ENCODE measurements at regions not wholly inside any gene's neighbourhood (a gene's known extent, or its start where the extent isn't known, plus 50 kb on each side); places are given as distances from the start of the nearest gene placed in this dataset.

DNA sequence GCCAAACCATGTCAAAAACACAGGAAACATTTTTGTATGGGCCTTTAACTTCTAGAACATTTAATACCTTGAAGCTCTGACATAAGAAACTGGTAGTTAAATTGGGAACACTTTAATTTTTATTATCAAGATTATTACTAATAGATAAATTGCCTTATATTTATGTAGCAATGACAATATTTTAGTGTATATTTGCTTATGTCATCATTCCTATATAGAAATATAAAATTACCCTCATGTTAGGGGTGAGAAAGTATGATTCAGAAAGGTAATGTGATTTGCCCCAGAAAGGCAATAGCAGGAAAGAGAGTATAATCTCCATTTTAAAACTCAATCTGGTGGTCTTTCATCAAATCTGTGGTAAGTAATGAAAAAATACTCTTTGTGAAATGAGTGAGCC, 147.4 kb downstream of the IL15 start:
- ATAC-seq (no peak), DNase-seq (no peak)
- Mint-ChIP-seq H3K9me3 (ENCODE audit: insufficient read depth) (peaks cover 5% of the 10 kb centered on the region), H3K27ac (no peak overlapping the region), H3K27me3 (ENCODE audit: low read depth) (no peaks in the 10 kb centered on the region), H3K4me1 (ENCODE audit: low read depth) (no peaks in the 10 kb centered on the region), H3K4me3 (no peak overlapping the region), H3K36me3 (ENCODE audit: low read depth) (no peaks in the 10 kb centered on the region)
- ChIA-PET CTCF (no interaction called here), POLR2A (no interaction called here)

DNA sequence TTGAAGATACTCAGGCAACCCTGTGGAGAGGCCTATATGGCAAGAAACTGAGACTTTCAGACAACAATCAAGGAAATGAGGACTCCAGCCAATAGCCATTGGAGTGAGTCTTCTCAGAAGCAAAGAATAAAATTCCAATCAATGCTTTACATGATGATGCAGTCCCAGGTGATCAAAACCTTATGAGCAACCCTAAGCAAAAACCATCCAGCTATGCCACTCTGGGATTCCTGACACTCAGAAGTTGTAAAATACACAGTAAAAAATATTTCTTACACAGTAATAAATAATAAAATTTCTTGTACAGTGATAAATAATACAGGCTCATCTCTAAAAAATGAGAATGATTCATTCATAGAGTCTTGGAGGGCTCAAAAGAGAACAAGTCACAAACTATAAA, 150.6 kb downstream of the IL15 start:
- H3K4me3 Mint-ChIP-seq = no peak overlapping the region
- POLR2A ChIA-PET = no interaction called here
- H3K9me3 Mint-ChIP-seq (ENCODE audit: insufficient read depth) = no peaks in the 10 kb centered on the region
- DNase-seq = no peak
- no peaks in the 10 kb centered on the region for H3K4me1 Mint-ChIP-seq (ENCODE audit: low read depth)
- no peak for ATAC-seq
- H3K27me3 Mint-ChIP-seq (ENCODE audit: low read depth) = no peaks in the 10 kb centered on the region
- H3K36me3 Mint-ChIP-seq (ENCODE audit: low read depth) = no peaks in the 10 kb centered on the region
- H3K27ac Mint-ChIP-seq = no peak overlapping the region
- CTCF ChIA-PET = no interaction called here

DNA sequence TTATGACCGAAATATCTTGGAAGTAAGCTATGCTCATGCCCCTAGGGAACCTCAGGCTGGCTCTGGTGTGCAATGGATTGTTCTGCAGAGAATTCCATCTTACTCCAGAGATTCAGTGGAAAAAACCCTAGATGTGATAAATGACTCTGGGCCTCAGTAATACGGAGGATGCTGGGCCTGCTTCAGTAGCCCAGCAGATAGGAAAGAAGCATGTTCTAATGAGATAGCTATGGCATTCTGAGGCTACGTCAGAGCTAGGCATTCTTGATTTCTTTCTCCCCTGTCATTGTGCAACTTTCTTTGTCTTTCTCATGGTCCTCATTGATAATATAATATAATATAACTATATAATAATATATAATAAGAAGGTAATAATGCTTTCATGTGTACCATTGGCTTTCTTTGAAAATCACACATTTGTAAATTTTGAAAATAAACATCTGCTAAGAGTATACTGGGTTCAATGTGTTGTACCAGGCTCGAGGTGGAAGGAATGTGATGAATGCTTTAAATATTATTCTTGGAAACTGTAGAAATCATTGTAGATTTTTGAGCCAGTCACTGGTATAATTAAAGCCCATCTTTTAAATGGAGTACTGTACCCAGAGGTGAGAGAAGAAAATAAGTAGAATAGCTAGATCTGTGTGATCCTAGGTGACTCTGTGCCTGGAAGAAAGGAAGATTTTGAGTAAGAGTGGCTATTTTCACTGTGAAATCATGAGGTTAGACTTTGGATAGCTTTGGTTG, 152.0 kb downstream of the IL15 start:
- no peak overlapping the region for H3K27ac Mint-ChIP-seq
- H3K36me3 Mint-ChIP-seq (ENCODE audit: low read depth) = no peaks in the 10 kb centered on the region
- no peak overlapping the region for H3K4me3 Mint-ChIP-seq

DNA sequence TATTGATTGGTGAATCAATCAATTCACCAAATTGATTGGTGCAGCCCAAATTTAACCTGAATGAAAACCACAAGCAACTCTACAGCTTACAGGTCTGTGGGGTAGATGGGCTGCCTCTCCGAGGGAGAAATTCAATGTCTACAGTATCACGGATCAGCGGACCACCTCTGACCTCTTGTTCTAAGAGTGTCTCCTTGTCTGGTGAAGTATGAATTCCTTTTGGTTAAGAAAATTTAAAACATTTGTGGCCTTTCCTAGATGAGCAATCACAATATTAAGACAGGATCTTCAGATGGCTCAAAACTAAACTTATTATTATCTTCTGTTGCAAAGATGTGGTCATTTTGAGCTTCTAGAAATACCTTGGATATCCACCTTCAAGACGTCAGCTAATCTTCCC, 153.3 kb downstream of the IL15 start:
- H3K4me1 Mint-ChIP-seq (ENCODE audit: low read depth) = no peaks in the 10 kb centered on the region
- ChIA-PET POLR2A (no interaction called here), CTCF (no interaction called here)
- H3K27me3 Mint-ChIP-seq (ENCODE audit: low read depth) = no peaks in the 10 kb centered on the region
- no peaks in the 10 kb centered on the region for H3K9me3 Mint-ChIP-seq (ENCODE audit: insufficient read depth)
- no peaks in the 10 kb centered on the region for H3K36me3 Mint-ChIP-seq (ENCODE audit: low read depth)
- H3K4me3 Mint-ChIP-seq = no peak overlapping the region
- DNase-seq (no peak), ATAC-seq (no peak)
- no peak overlapping the region for H3K27ac Mint-ChIP-seq

More for the DNA sequence above, 152.0 kb downstream of the IL15 start:
- ATAC-seq = no peak
- Mint-ChIP-seq H3K4me1 (ENCODE audit: low read depth) (no peaks in the 10 kb centered on the region), H3K27me3 (ENCODE audit: low read depth) (no peaks in the 10 kb centered on the region), H3K9me3 (ENCODE audit: insufficient read depth) (no peaks in the 10 kb centered on the region)
- ChIA-PET CTCF (no interaction called here), POLR2A (no interaction called here)
- DNase-seq = no peak

DNA sequence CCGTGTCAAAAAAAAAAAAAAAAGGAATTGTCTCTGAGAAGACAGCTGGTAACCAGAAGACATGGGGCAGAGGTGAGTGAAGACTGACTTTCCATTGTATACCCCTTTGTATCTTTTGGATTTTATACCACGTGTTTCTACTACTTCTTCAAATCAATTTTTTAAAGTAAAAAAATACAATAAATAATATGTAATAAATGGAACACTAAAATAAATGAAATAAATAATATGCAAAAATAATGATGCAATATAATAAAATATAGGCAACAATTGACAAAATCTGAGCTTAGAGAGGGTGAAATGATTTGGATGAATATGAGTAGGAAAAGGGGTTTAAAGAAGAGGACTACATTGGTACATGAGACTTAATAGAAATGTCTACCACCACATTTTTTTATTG, 155.8 kb downstream of the IL15 start:
- H3K4me1 Mint-ChIP-seq (ENCODE audit: low read depth) = no peaks in the 10 kb centered on the region
- ChIA-PET CTCF (no interaction called here), POLR2A (no interaction called here)
- H3K27ac Mint-ChIP-seq = no peak overlapping the region
- no peaks in the 10 kb centered on the region for H3K36me3 Mint-ChIP-seq (ENCODE audit: low read depth)
- no peak for ATAC-seq
- no peaks in the 10 kb centered on the region for H3K9me3 Mint-ChIP-seq (ENCODE audit: insufficient read depth)
- H3K4me3 Mint-ChIP-seq = no peak overlapping the region
- no peak for DNase-seq
- no peaks in the 10 kb centered on the region for H3K27me3 Mint-ChIP-seq (ENCODE audit: low read depth)

DNA sequence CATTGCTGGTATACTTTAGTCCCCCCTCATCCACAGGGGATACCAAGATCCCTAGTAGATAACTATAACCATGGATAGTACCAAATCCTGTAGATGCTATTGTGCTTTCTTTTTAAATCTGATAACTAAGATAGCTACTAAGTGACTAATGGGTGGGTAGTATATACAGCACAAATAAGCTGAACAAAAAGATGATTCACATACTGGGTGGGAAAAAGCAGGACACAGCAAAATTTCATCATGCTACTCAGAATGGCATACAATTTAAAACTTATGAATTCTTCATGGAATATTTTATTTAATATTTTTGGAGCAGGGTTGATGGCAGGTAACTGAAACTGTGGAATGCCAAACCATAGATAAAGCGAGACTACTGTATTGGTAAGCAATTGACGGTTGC, 161.6 kb downstream of the IL15 start:
- ATAC-seq (no peak), DNase-seq (no peak)
- no peaks in the 10 kb centered on the region for H3K36me3 Mint-ChIP-seq (ENCODE audit: low read depth)
- no peaks in the 10 kb centered on the region for H3K4me1 Mint-ChIP-seq (ENCODE audit: low read depth)
- H3K27me3 Mint-ChIP-seq (ENCODE audit: low read depth) = no peaks in the 10 kb centered on the region
- H3K4me3 Mint-ChIP-seq = no peak overlapping the region
- no peaks in the 10 kb centered on the region for H3K9me3 Mint-ChIP-seq (ENCODE audit: insufficient read depth)
- ChIA-PET CTCF (no interaction called here), POLR2A (no interaction called here)
- no peak overlapping the region for H3K27ac Mint-ChIP-seq

DNA sequence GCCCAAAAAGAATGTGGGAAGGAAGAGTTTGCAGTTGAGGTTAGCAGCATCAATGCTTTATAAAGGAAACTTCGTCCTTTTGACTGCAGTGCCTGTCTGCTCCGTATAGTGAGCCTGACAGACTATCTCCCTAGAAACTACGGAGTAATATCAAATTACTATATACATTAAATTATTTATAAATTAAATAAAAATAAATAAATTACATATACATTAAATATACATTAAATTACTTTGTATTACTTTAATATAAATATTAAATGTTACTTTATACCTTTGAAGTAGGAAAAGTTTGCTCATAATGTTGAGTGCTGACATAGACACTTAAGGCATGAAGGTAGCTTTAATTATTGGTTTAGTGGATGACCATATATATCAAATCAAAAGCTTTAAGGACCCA, 165.2 kb downstream of the IL15 start:
- ATAC-seq (no peak), DNase-seq (no peak)
- Mint-ChIP-seq H3K9me3 (ENCODE audit: insufficient read depth) (no peaks in the 10 kb centered on the region), H3K4me1 (ENCODE audit: low read depth) (no peaks in the 10 kb centered on the region), H3K27me3 (ENCODE audit: low read depth) (no peaks in the 10 kb centered on the region), H3K36me3 (ENCODE audit: low read depth) (no peaks in the 10 kb centered on the region), H3K27ac (no peak overlapping the region), H3K4me3 (no peak overlapping the region)
- ChIA-PET POLR2A (no interaction called here), CTCF (no interaction called here)

DNA sequence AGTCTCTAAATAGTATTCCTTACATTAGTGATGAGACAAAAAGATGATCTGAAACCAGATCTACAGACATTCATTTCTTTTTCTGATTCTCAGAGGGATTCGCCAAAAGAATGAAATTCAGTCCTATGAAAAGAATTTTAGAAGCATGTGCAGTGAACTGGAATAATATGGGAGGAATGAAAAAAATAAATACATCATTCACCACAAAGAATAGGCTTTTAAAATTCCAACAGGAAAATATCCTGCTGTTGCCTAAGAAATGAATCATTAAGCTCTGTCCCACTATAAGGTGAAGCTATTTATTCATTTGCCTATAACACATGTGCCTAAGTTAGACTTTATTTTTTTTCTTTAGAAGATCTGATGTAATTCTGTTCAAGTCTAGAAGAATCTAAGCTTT, 165.9 kb downstream of the IL15 start:
- ATAC-seq = no peak

DNA sequence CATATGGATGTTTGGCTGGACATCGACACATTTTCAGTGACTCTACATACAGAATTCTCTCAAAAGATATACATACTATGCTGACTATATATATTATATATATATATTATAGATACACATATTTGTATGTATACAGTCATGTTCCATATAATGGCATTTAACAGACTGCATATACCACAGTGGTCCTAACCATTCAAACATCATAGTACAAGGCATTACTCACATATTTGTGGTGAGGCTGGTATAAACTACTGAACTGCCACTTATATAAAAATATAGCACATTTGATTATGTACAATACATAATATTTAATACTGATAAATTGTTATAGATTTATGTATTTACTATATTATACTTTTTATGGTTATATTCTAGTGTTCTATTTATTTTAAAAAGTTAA, 168.5 kb downstream of the IL15 start:
- Mint-ChIP-seq H3K36me3 (ENCODE audit: low read depth) (no peaks in the 10 kb centered on the region), H3K27ac (no peak overlapping the region), H3K4me1 (ENCODE audit: low read depth) (no peaks in the 10 kb centered on the region), H3K27me3 (ENCODE audit: low read depth) (no peaks in the 10 kb centered on the region), H3K4me3 (no peak overlapping the region), H3K9me3 (ENCODE audit: insufficient read depth) (no peaks in the 10 kb centered on the region)
- ATAC-seq = no peak
- ChIA-PET CTCF (no interaction called here), POLR2A (no interaction called here)
- DNase-seq = no peak

More for the DNA sequence above, 165.9 kb downstream of the IL15 start:
- Mint-ChIP-seq H3K4me3 (no peak overlapping the region), H3K4me1 (ENCODE audit: low read depth) (no peaks in the 10 kb centered on the region), H3K27ac (no peak overlapping the region), H3K27me3 (ENCODE audit: low read depth) (no peaks in the 10 kb centered on the region), H3K36me3 (ENCODE audit: low read depth) (no peaks in the 10 kb centered on the region), H3K9me3 (ENCODE audit: insufficient read depth) (no peaks in the 10 kb centered on the region)
- ChIA-PET CTCF (no interaction called here), POLR2A (no interaction called here)
- DNase-seq = no peak

DNA sequence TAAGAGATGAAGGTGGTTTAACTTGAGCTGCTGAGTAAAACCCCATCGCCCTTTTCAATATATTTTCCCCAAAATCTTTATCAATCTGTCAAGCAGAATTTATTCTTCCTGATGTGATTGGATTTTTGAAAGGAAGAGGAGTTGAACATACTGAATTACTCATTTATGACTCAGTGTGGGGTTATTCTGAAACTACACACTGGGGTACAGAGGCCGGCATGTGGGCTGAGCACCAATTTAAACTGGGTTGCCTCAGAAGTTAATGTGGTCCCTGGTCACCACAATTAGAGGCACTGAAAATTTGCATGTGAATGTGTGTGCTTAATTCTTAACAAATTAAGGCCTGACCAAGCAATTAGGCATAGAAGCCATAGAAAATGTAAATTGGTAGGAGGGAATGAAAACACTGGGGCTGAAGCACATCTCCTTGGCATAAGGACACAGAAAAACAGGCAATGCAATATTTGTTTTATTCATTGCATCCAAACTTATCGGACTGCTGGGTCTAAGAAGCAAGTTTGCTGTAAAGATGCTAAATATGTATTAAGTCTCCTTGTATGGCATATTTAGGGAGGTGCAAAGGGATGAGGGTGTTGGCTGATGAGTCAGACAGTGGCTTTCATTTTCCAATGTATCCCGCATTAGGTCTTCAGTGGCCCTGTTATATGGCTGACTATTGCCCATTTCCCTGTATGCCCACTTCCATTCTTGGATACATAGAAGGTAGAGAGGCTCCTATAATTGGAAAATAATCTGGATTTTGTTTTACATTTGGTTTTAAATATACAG, 170.9 kb downstream of the IL15 start:
- Mint-ChIP-seq H3K36me3 (ENCODE audit: low read depth) (no peaks in the 10 kb centered on the region), H3K4me3 (no peak overlapping the region), H3K9me3 (ENCODE audit: insufficient read depth) (no peaks in the 10 kb centered on the region), H3K4me1 (ENCODE audit: low read depth) (no peaks in the 10 kb centered on the region), H3K27me3 (ENCODE audit: low read depth) (no peaks in the 10 kb centered on the region), H3K27ac (no peak overlapping the region)
- no peak for ATAC-seq
- ChIA-PET POLR2A (no interaction called here), CTCF (no interaction called here)
- no peak for DNase-seq

DNA sequence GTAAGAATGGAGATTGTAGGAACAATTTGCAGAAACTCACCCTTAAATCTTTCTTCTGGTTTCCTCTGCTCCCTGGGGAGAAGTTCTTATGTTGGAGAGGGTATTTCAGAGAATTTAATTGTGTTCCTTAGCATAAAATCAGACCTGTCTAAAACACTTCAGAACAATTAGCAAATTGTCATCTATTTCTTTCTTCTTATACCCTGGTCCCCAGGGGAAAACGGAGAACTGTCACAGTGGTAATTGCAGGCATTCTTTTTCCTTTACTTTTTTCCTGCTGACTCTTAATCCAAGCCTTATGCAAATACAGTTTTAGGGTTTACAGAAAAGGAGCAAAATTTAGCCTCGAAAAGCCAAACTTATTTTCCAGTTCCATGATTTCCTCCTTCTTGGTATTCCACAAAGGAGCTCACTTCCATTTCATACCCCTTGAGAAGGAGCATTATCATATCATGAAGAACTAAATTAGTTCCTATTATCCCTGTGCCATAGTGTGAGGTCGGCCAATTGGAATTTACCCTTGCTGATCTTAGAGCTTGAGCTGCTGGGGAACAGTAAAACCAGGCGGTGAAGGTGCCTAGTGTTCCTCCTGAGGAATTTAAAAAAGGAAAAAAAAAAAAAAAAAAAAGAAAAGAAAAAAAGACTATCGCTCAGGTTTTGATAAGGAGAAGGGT, 173.8 kb downstream of the IL15 start:
- no peak overlapping the region for H3K4me3 Mint-ChIP-seq
- no peaks in the 10 kb centered on the region for H3K36me3 Mint-ChIP-seq (ENCODE audit: low read depth)
- H3K27me3 Mint-ChIP-seq (ENCODE audit: low read depth) = no peaks in the 10 kb centered on the region
- ChIA-PET POLR2A (no interaction called here), CTCF (no interaction called here)
- ATAC-seq (no peak), DNase-seq (no peak)
- H3K27ac Mint-ChIP-seq = no peak overlapping the region
- H3K4me1 Mint-ChIP-seq (ENCODE audit: low read depth) = no peaks in the 10 kb centered on the region
- no peaks in the 10 kb centered on the region for H3K9me3 Mint-ChIP-seq (ENCODE audit: insufficient read depth)

DNA sequence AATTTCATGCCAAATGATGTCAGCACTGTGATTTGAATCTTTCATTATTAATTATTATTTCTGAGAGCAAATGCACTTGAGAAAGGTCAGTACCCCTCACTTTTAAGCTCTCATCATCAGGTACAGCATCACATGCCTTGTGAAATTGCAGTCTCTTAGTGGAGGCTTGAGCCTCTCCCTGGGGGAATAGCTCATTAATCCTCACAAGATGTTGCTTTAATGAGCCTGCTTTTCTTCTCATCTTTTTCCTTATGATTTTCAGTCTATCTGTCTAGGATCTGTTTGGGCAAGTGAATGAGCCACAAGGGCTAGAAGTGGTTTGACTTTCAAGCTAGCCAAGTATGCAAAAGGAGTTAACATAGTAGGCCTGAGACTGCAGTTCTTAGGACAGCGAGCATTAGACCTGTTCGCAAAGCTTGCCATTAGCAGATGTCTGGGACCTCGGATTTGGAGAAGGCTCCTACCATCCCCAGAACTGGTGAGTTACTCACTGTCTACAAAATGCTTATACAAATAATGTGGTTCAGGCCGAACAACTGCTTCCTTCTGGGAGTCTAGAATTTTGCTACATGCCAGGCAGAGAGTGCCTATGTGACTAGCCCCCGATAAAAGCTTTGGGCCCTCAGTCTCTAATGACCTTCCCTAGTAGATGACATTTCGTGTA, 174.5 kb downstream of the IL15 start:
- Mint-ChIP-seq H3K4me1 (ENCODE audit: low read depth) (no peaks in the 10 kb centered on the region), H3K4me3 (no peak overlapping the region), H3K27me3 (ENCODE audit: low read depth) (no peaks in the 10 kb centered on the region), H3K9me3 (ENCODE audit: insufficient read depth) (no peaks in the 10 kb centered on the region), H3K27ac (no peak overlapping the region), H3K36me3 (ENCODE audit: low read depth) (no peaks in the 10 kb centered on the region)
- no peak for ATAC-seq
- POLR2A ChIA-PET = no interaction called here
- DNase-seq = no peak
- CTCF ChIA-PET = no interaction called here

Measured in activated CD8-positive, alpha-beta T cell treated with anti-CD3 and anti-CD28 coated beads, Interleukin-2, amount 10 ng/mL, durations not matched to agents 7 days and 5 days (primary cell).